Retinal pigment epithelial cell (primary cell): ENCODE measurements at regions not wholly inside any gene's neighbourhood (a gene's known extent, or its start where the extent isn't known, plus 50 kb on each side); places are given as distances from the start of the nearest gene placed in this dataset.
"Not testable (repeated sequence)": the region's sequence is repeated elsewhere in the genome, so short reads cannot be mapped to it uniquely, and the experiment has no call there.

Experiments
- DNase-seq: peaks from one replicate; pipeline ENCODE4 v3.0.0-alpha.2; 2010; ENCODE audit warnings: low read depth
- H3K4me3 ChIP-seq: 2 replicates; pipeline ENCODE4 v1.5.1; 2011; ENCODE audit warnings: mild to moderate bottlenecking, low read length, control low read depth, moderate library complexity
- TF ChIP-seq, protein P1 (sequence below): conservative IDR thresholded peaks from 2 replicates; pipeline ENCODE4 v1.5.1; 2011; ENCODE audit warnings: low read depth, low read length, control low read depth, inconsistent platforms

- DNase-seq, H3K4me3 ChIP-seq: not testable (repeated sequence)
- TF ChIP-seq, protein P1, sequence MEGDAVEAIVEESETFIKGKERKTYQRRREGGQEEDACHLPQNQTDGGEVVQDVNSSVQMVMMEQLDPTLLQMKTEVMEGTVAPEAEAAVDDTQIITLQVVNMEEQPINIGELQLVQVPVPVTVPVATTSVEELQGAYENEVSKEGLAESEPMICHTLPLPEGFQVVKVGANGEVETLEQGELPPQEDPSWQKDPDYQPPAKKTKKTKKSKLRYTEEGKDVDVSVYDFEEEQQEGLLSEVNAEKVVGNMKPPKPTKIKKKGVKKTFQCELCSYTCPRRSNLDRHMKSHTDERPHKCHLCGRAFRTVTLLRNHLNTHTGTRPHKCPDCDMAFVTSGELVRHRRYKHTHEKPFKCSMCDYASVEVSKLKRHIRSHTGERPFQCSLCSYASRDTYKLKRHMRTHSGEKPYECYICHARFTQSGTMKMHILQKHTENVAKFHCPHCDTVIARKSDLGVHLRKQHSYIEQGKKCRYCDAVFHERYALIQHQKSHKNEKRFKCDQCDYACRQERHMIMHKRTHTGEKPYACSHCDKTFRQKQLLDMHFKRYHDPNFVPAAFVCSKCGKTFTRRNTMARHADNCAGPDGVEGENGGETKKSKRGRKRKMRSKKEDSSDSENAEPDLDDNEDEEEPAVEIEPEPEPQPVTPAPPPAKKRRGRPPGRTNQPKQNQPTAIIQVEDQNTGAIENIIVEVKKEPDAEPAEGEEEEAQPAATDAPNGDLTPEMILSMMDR: peak; percentile 18
These were observed 147.2 kb upstream of the POMZP3 start for GRCh38 chr7:76774279-76774678.

- not testable (repeated sequence) for DNase-seq, H3K4me3 ChIP-seq
These were observed 144.9 kb upstream of the POMZP3 start for GRCh38 chr7:76771980-76772379.

DNA sequence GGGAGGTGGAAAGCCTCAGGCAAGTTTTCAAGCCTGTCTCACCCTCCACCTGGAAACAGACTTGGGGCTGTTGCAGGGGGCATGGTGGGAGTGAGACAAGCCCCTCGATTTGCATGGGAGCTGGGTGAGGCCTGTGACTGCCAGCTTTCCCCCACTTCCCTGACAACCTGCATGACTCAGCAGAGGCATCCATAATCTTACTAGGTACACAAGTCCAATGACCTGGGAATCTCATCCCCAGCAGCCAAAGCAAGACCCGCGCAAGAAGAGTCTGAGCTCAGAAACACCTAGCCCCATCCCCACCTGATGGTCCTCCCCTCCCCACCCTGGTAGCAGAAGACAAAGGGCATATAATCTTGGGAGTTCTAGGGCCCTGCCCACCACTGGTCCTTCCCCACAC is 136.9 kb upstream of the POMZP3 start:
- not testable (repeated sequence) for H3K4me3 ChIP-seq, DNase-seq

GRCh38 chr7:76760546-76761220 is 133.6 kb upstream of the POMZP3 start:
- not testable (repeated sequence) for DNase-seq, H3K4me3 ChIP-seq

- not testable (repeated sequence) for DNase-seq, H3K4me3 ChIP-seq
These were observed 112.5 kb upstream of the POMZP3 start for GRCh38 chr7:76739538-76739937.

- DNase-seq, H3K4me3 ChIP-seq: not testable (repeated sequence)
These were observed 109.6 kb upstream of the POMZP3 start for GRCh38 chr7:76736724-76737123.

- not testable (repeated sequence) for DNase-seq
These were observed 109.0 kb upstream of the POMZP3 start for GRCh38 chr7:76736091-76736490.

DNA sequence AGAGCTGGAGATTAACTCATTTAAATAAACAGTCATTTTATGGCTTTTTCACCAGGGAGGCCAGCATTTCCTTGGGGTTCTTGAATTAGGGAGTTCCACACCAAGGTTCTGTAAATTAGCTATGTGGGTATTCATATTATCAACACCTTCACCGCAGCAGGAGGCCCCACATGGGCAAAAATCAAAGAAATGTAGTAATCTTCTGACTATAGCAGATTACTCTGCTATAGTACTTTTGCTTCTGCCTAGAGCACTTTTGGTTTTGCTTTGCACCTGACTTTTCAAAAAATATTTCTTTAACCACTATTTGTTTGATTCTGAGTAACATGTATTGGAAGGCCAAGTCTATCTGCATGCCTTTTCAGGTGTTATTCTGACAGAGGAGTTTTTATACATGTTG is 108.6 kb upstream of the POMZP3 start:
- not testable (repeated sequence) for H3K4me3 ChIP-seq, DNase-seq

More at GRCh38 chr7:76736091-76736490, 109.0 kb upstream of the POMZP3 start:
- not testable (repeated sequence) for H3K4me3 ChIP-seq

GRCh38 chr7:76728571-76728974 is 101.5 kb upstream of the POMZP3 start:
- not testable (repeated sequence) for H3K4me3 ChIP-seq, DNase-seq

DNA sequence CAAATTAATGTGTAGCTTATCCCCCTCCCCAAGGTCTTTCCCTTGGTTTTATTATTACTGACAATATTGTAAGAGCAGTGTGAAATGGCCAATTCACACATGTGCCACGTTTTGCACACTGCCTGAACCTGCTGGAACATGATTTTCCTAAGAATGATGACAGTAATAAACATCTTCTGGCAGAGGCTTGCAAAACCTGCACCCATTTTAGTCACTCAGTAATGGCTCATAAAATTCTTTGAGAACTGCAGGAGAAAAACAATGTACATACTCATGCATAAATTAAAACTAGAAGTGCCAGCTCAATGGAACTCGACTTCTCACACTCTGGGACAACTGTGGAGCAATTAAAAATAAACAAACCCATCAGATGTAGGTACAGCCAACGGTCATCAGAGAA is 96.8 kb upstream of the POMZP3 start:
- not testable (repeated sequence) for DNase-seq, H3K4me3 ChIP-seq

DNA sequence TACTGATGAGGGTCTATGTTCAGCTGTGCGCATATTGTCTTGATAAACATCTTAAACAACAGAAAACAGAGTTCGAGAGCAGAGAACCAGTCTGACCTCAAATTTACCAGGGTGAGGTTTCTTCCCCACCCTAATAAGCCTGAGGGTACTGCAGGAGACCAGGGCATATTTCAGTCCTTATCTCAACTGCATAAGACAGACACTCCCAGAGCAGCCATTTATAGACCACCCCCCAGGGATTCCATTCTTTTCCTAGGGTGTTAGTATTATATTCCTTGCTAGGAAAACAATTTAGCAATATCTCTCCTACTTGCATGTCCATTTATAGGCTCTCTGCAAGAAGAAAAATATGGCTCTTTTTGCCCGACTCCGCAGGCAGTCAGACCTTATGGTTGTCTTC is 89.5 kb upstream of the POMZP3 start:
- not testable (repeated sequence) for DNase-seq, H3K4me3 ChIP-seq

GRCh38 chr7:76712926-76713325 is 85.8 kb upstream of the POMZP3 start:
- H3K4me3 ChIP-seq, DNase-seq: not testable (repeated sequence)

- DNase-seq, H3K4me3 ChIP-seq: not testable (repeated sequence)
These were observed 84.6 kb upstream of the POMZP3 start for GRCh38 chr7:76711648-76712047.

- not testable (repeated sequence) for DNase-seq
These were observed 82.6 kb upstream of the POMZP3 start for GRCh38 chr7:76709703-76710102.

DNA sequence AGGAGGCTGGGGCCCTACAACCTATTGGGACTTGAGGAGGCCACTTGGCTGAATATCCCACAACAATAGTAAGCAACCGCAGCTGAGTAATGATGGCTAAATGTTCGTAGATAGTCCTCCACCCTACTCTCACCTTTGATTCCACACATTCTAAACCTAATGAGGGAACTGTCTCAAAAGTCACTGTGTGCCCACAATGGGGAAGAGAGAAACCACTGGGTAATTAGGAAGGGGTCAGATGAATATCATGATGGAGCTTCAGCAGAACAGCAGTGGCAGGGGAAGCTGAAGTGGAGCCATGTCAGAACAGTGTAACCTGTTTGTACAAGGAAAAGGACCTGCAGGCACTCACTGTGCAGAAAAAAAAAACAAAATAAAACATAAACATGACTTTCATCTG is 81.4 kb upstream of the POMZP3 start:
- not testable (repeated sequence) for H3K4me3 ChIP-seq, DNase-seq

More at GRCh38 chr7:76709703-76710102, 82.6 kb upstream of the POMZP3 start:
- not testable (repeated sequence) for H3K4me3 ChIP-seq

GRCh38 chr7:76703815-76704214 is 76.7 kb upstream of the POMZP3 start:
- DNase-seq, H3K4me3 ChIP-seq: not testable (repeated sequence)

DNA sequence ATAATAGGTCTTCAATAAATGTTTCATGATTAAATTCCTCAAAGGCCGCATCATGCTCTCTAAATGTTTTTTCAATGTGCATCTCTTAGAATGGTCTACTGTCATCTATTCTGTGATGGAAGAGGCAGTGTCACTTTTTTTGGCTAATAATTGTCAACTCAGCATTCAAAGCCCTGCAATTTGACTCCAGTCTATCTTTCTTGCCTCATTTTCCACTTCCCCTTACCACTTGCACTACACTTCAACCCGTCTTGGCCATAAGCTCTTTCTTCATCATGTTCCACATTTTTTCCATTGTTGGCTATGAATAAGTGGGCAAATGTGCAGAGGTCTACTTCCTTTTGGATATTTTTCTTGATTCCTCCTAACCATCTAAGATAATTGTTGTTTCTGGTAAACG is 59.2 kb upstream of the POMZP3 start:
- not testable (repeated sequence) for H3K4me3 ChIP-seq, DNase-seq

DNA sequence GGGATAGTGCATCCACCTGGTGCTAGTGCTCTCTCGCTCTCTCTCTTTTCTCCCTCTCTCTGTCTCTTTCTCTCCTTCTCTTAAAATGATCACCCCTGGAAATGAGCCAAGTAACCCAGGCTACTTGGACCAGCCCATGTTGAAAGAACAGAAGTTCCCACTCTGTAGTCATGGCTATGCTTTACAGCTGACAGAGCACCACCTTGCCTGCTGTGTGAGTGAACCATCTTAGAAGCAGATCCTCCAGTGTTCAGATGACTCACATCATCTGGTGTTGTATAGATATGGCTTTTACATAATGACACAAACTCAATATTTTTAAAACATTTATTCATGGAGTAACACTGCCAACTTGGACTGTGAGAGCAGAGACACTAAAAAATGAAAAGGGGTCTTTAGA is 57.7 kb upstream of the POMZP3 start:
- not testable (repeated sequence) for H3K4me3 ChIP-seq, DNase-seq

DNA sequence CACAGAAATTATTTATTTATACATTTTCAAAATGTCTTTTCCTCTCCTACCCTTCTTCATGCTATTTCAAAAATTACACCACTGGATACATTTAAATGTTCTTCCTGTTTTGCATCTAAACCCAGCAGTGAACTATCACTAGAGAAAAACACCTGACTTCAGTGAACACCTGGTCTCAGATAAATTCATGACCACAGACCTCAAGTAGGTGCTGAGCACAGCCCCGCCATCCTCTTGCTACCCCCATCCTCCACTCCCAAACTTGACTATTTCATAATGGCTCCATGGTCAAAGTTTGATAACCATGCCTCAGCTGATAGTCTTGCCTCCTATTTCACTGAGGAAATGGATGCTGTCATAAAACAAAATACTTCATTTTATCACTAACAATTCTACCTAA is 56.6 kb upstream of the POMZP3 start:
- not testable (repeated sequence) for DNase-seq, H3K4me3 ChIP-seq

GRCh38 chr7:76681810-76682209 is 54.7 kb upstream of the POMZP3 start:
- DNase-seq, H3K4me3 ChIP-seq: not testable (repeated sequence)
